HEK293 (cell line): ENCODE measurements at regions not wholly inside any gene's neighbourhood (a gene's known extent, or its start where the extent isn't known, plus 50 kb on each side); places are given as distances from the start of the nearest gene placed in this dataset.

Experiments
- CTCF ChIA-PET: fragments of 350-600 bp; formaldehyde crosslinking; extraction: SDS; loops from one replicate; lab custom pipeline; 2021; ENCODE audit warnings: antibody characterized with exemption; lab: Yijun Ruan, JAX
- POLR2A ChIA-PET: fragments of 300-600 bp; formaldehyde crosslinking; extraction: SDS; loops from one replicate; lab custom pipeline; 2020; ENCODE audit warnings: antibody characterized with exemption, inconsistent platforms; lab: Yijun Ruan, JAX
- H3K27ac ChIP-seq: fragments of 200-500 bp; sonication (Bioruptor generic); 2 replicates; pipeline ENCODE4 v1.5.1; 2014; ENCODE audit warnings: low read depth, low read length, control low read depth, inconsistent platforms; ENCODE audit errors: extremely low read depth
- H3K36me3 ChIP-seq, 2 experiments: fragments of 200-500 bp in 1 of 2; sonication (Bioruptor generic) in 1 of 2; 1 replicate in 1 of 2; 2 replicates in 1 of 2; pipeline ENCODE4 v1.5.1; 2014 to 2017; ENCODE audit warnings: inconsistent platforms in 2 of 2, low read length in 2 of 2; ENCODE audit not compliant: control insufficient read depth in 2 of 2, insufficient read depth in 1 of 2
- H3K4me1 ChIP-seq: fragments of 200-500 bp; sonication (Bioruptor generic); 2 replicates; pipeline ENCODE4 v1.5.1; 2014; ENCODE audit warnings: mild to moderate bottlenecking, low read length, inconsistent platforms; ENCODE audit not compliant: control insufficient read depth, insufficient read depth
- H3K4me3 ChIP-seq: 2 replicates; pipeline ENCODE4 v1.5.1; 2011; ENCODE audit warnings: low read depth, mild to moderate bottlenecking, control low read depth, low read length, moderate library complexity
- H3K9me3 ChIP-seq: fragments of 200-500 bp; sonication (Bioruptor generic); 2 replicates; pipeline ENCODE4 v1.5.1; 2014; ENCODE audit warnings: low read depth, low read length, inconsistent platforms; ENCODE audit not compliant: control insufficient read depth, insufficient read depth
- HOXC10 ChIP-seq: sonication (generic); formaldehyde crosslinking; IDR thresholded peaks from 2 replicates; pipeline ENCODE4 v1.8.1; 2023; ENCODE audit warnings: mild to moderate bottlenecking, missing genetic modification reagents
- IKZF3 ChIP-seq: fragments of 450-650 bp; IDR thresholded peaks from 2 replicates; pipeline ENCODE4 v1.5.0; 2018; ENCODE audit warnings: missing biosample characterization, mild to moderate bottlenecking, missing genetic modification characterization, moderate library complexity
- PRDM1 ChIP-seq: fragments of 450-650 bp; formaldehyde crosslinking; IDR thresholded peaks from 2 replicates; pipeline ENCODE4; 2016; ENCODE audit warnings: missing biosample characterization, missing genetic modification characterization
- SP7 ChIP-seq: fragments of 450-650 bp; formaldehyde crosslinking; IDR thresholded peaks from 2 replicates; pipeline ENCODE4 v1.5.1; 2016; ENCODE audit warnings: missing biosample characterization, missing genetic modification characterization
- ZFHX2 ChIP-seq: fragments of 450-650 bp; formaldehyde crosslinking; conservative IDR thresholded peaks from 2 replicates; pipeline ENCODE4 v1.5.1; 2016; ENCODE audit warnings: missing biosample characterization, missing genetic modification characterization
- ZFP41 ChIP-seq: fragments of 450-650 bp; formaldehyde crosslinking; IDR thresholded peaks from 2 replicates; pipeline ENCODE4 v1.5.1; 2016; ENCODE audit warnings: missing biosample characterization, missing genetic modification characterization, borderline replicate concordance
- ZNF112 ChIP-seq: fragments of 450-650 bp; formaldehyde crosslinking; IDR thresholded peaks from 2 replicates; pipeline ENCODE4 v1.5.0; 2017; ENCODE audit warnings: missing biosample characterization, missing genetic modification characterization
- ZNF202 ChIP-seq: fragments of 450-650 bp; formaldehyde crosslinking; IDR thresholded peaks from 2 replicates; pipeline ENCODE4 v1.5.1; 2016; ENCODE audit warnings: missing biosample characterization, missing genetic modification characterization, borderline replicate concordance
- ZNF558 ChIP-seq: fragments of 450-650 bp; formaldehyde crosslinking; IDR thresholded peaks from 2 replicates; pipeline ENCODE4 v1.5.1; 2016; ENCODE audit warnings: missing biosample characterization, missing genetic modification characterization
- ZNF677 ChIP-seq: fragments of 450-650 bp; IDR thresholded peaks from 2 replicates; pipeline ENCODE4 v1.5.0; 2018; ENCODE audit warnings: missing biosample characterization, mild to moderate bottlenecking, missing genetic modification characterization, moderate library complexity
- ZXDB ChIP-seq: fragments of 450-650 bp; formaldehyde crosslinking; IDR thresholded peaks from 2 replicates; pipeline ENCODE4 v1.5.1; 2016; ENCODE audit warnings: missing biosample characterization, missing genetic modification characterization
- TF ChIP-seq, protein P1 (sequence below): fragments of 450-650 bp; formaldehyde crosslinking; optimal IDR thresholded peaks from 2 replicates; pipeline ENCODE3; 2016; ENCODE audit warnings: missing biosample characterization, mild to moderate bottlenecking, missing genetic modification characterization
- TF ChIP-seq, protein P2 (sequence below): fragments of 450-650 bp; formaldehyde crosslinking; IDR thresholded peaks from 2 replicates; pipeline ENCODE4 v1.5.1; 2016; ENCODE audit warnings: missing biosample characterization, missing genetic modification characterization
- TF ChIP-seq, protein P3 (sequence below): fragments of 450-650 bp; formaldehyde crosslinking; IDR thresholded peaks from 2 replicates; pipeline ENCODE4 v1.5.1; 2016; ENCODE audit warnings: missing biosample characterization, missing genetic modification characterization

DNA sequence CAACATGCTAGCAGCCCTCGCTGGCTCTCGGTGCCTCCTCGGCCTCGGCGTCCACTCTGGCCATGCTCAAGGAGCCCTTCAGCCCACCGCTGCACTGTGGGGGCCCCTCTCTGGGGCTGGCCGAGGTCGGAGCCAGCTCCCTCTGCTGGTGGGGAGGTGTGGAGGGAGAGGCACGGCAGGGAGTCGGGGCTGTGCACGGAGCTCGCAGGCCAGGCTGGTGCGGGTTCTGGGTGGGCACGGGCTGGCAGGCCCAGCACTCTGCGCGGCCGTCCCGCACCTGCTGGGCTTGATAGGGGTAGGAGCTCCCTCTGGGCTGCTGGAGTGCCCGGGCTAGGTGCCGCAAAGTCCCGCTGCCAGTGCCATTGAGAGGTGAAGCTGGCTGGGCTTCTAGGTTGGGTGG is 251.0 kb downstream of the SQOR start:
- H3K27ac ChIP-seq = no peak overlapping the region
- TF ChIP-seq ZFP41 (tag by site-specific recombination) (no peak), ZFHX2 (no peak), ZNF677 (tag by site-specific recombination) (no peak), HOXC10 (CRISPR knock-in tag) (no peak), ZNF202 (tag by site-specific recombination) (no peak), IKZF3 (tag by site-specific recombination) (no peak), PRDM1 (tag by site-specific recombination) (no peak)
- TF ChIP-seq, protein P1, sequence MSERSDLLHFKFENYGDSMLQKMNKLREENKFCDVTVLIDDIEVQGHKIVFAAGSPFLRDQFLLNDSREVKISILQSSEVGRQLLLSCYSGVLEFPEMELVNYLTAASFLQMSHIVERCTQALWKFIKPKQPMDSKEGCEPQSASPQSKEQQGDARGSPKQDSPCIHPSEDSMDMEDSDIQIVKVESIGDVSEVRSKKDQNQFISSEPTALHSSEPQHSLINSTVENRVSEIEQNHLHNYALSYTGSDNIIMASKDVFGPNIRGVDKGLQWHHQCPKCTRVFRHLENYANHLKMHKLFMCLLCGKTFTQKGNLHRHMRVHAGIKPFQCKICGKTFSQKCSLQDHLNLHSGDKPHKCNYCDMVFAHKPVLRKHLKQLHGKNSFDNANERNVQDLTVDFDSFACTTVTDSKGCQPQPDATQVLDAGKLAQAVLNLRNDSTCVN (tag by site-specific recombination) = no peak
- TF ChIP-seq, protein P2, sequence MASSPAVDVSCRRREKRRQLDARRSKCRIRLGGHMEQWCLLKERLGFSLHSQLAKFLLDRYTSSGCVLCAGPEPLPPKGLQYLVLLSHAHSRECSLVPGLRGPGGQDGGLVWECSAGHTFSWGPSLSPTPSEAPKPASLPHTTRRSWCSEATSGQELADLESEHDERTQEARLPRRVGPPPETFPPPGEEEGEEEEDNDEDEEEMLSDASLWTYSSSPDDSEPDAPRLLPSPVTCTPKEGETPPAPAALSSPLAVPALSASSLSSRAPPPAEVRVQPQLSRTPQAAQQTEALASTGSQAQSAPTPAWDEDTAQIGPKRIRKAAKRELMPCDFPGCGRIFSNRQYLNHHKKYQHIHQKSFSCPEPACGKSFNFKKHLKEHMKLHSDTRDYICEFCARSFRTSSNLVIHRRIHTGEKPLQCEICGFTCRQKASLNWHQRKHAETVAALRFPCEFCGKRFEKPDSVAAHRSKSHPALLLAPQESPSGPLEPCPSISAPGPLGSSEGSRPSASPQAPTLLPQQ (tag by site-specific recombination) = no peak
- TF ChIP-seq, all 188 proteins: peak for 0
- no peaks in the 10 kb centered on the region for H3K36me3 ChIP-seq
- POLR2A ChIA-PET = no interaction called here
- CTCF ChIA-PET = no interaction called here
- H3K9me3 ChIP-seq = no peaks in the 10 kb centered on the region
- H3K4me1 ChIP-seq = no peaks in the 10 kb centered on the region
- no peak overlapping the region for H3K4me3 ChIP-seq

DNA sequence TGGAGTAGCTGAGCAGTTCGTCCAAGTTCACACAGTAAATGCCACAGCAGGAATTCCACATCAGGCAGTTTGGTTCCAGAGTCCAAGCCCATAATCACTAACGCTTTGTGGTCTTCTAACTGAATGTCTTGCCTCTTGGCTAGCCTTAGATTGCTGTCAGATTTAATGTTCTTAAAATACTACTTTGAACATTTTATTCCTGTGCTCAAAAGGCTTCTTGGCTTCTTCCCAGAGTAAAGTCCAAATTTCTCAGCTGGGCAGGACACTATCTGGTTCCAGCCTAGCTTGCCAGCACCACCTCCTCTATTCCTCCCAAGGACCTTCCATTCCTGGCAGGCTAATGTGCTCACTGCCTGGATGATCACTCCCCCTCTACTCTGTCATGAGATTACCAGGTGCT is 256.9 kb downstream of the SQOR start:
- no peak for TF ChIP-seq SP7 (tag by site-specific recombination)
- Histone ChIP-seq H3K9me3 (no peaks in the 10 kb centered on the region), H3K27ac (no peak overlapping the region), H3K36me3 (no peaks in the 10 kb centered on the region), H3K4me1 (no peaks in the 10 kb centered on the region), H3K4me3 (no peak overlapping the region)
- ChIA-PET POLR2A (no interaction called here), CTCF (no interaction called here)

DNA sequence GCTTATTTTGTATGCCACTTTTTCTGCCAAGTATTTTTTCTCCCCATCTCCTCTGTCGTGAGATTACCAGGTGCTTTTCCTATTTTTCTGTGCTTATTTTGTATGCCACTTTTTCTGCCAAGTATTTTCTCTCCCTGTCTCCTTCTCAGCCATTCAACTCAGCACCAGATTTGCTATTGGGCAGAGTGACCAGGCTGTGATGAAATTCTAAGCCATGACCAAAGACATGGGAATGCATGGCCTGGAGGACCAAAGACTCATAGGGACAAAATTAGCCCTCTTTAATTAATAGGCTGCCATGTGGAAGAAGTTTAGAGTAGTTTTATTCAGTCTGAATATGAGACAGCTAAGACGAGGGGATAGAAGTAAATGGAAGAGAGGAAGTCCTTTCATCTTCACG is 257.4 kb downstream of the SQOR start:
- H3K36me3 ChIP-seq = no peaks in the 10 kb centered on the region
- H3K4me3 ChIP-seq = no peak overlapping the region
- no peak overlapping the region for H3K27ac ChIP-seq
- TF ChIP-seq ZNF112 (tag by site-specific recombination) = no peak
- TF ChIP-seq, protein P3, sequence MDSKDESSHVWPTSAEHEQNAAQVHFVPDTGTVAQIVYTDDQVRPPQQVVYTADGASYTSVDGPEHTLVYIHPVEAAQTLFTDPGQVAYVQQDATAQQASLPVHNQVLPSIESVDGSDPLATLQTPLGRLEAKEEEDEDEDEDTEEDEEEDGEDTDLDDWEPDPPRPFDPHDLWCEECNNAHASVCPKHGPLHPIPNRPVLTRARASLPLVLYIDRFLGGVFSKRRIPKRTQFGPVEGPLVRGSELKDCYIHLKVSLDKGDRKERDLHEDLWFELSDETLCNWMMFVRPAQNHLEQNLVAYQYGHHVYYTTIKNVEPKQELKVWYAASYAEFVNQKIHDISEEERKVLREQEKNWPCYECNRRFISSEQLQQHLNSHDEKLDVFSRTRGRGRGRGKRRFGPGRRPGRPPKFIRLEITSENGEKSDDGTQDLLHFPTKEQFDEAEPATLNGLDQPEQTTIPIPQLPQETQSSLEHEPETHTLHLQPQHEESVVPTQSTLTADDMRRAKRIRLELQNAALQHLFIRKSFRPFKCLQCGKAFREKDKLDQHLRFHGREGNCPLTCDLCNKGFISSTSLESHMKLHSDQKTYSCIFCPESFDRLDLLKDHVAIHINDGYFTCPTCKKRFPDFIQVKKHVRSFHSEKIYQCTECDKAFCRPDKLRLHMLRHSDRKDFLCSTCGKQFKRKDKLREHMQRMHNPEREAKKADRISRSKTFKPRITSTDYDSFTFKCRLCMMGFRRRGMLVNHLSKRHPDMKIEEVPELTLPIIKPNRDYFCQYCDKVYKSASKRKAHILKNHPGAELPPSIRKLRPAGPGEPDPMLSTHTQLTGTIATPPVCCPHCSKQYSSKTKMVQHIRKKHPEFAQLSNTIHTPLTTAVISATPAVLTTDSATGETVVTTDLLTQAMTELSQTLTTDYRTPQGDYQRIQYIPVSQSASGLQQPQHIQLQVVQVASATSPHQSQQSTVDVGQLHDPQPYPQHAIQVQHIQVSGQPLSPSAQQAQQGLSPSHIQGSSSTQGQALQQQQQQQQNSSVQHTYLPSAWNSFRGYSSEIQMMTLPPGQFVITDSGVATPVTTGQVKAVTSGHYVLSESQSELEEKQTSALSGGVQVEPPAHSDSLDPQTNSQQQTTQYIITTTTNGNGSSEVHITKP = no peak
- no peak for TF ChIP-seq ZXDB (tag by site-specific recombination)
- TF ChIP-seq ZNF558 (tag by site-specific recombination) = no peak
- TF ChIP-seq, all 188 proteins: peak for 0
- no peaks in the 10 kb centered on the region for H3K4me1 ChIP-seq
- no peaks in the 10 kb centered on the region for H3K9me3 ChIP-seq
- CTCF ChIA-PET = no interaction called here
- POLR2A ChIA-PET = no interaction called here
